ENCODE measurements at regions not wholly inside any gene's neighbourhood (a gene's known extent, or its start where the extent isn't known, plus 50 kb on each side); places are given as distances from the start of the nearest gene placed in this dataset.
A peak's percentile ranks its signal among the peaks of the same experiment; 100 is the strongest.

- no peak overlapping the region for H3K27ac ChIP-seq
- TF ChIP-seq ZFX (IDR thresholded peaks at IDR 0.05; ENCODE audit: borderline replicate concordance): no peak
- TF ChIP-seq, protein P1, sequence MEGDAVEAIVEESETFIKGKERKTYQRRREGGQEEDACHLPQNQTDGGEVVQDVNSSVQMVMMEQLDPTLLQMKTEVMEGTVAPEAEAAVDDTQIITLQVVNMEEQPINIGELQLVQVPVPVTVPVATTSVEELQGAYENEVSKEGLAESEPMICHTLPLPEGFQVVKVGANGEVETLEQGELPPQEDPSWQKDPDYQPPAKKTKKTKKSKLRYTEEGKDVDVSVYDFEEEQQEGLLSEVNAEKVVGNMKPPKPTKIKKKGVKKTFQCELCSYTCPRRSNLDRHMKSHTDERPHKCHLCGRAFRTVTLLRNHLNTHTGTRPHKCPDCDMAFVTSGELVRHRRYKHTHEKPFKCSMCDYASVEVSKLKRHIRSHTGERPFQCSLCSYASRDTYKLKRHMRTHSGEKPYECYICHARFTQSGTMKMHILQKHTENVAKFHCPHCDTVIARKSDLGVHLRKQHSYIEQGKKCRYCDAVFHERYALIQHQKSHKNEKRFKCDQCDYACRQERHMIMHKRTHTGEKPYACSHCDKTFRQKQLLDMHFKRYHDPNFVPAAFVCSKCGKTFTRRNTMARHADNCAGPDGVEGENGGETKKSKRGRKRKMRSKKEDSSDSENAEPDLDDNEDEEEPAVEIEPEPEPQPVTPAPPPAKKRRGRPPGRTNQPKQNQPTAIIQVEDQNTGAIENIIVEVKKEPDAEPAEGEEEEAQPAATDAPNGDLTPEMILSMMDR (IDR thresholded peaks at IDR 0.05): no peak
Observed at GRCh38 chr12:126905752-126906151, 1361.2 kb upstream of the TMEM132C start.

DNA sequence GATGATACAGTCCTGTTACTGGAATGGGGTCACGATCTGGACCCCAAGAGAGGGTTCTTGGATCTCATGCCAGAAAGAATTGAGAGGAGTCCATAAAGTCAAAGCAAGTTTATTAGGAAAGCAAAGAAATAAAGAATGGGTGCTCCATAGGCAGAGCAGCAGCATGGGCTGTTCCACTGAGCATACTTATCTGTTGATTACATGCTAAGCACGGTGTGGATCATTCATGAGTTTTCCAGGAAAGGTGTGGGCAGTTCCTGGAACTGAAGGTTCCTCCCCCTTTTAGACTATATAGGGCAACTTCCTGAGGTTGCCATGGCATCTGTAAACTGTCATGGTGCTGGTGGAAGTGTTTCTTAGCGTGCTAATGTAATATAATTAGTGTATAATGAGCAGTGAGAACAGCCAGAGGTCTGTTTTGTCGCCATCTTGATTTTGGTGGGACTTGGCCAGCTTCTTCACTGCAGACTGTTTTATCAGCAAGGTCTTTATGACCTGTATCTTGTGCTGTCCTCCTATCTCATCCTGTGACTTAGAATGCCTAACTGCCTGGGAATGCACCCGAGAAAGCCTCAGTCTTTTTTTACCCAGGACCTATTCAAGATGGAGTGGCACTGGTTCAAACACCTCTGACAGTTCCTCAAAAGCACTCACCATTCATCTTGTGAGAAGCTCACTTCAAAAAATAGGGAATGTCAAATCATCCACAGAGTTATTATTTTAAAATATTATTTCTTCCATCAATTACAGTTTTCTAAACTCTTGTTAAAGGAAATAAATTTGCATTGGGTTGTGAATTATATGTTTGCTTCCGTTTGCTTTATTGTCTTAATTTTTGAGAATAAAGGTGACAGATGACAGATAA is 1358.8 kb upstream of the TMEM132C start:
- no peak overlapping the region for H3K27ac ChIP-seq
- TF ChIP-seq, protein P1 (IDR thresholded peaks at IDR 0.05): no peak
- TF ChIP-seq ZFX (IDR thresholded peaks at IDR 0.05; ENCODE audit: borderline replicate concordance): no peak

GRCh38 chr12:126908765-126909142 is 1358.2 kb upstream of the TMEM132C start:
- TF ChIP-seq, protein P1 (IDR thresholded peaks at IDR 0.05): no peak
- no peak for TF ChIP-seq ZFX (IDR thresholded peaks at IDR 0.05; ENCODE audit: borderline replicate concordance)

DNA sequence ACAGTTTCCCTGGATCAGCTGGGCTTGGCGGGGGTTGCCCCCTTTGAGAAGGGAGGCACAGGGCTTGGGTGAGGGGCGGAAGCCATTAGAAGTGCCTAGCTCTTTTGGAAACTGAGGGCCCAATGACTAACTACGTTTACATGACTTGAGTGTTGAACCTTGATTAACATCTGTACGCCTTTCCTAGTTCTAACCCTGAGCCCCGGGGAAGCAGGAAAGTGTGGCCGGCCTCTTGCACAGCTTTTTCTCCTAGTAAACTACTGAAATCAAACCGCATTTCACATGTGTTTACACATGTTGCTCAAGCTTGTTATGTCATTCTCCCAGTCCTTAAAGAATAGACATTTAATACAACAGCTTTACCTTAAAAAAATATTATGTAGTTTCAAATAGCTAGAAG is 1356.4 kb upstream of the TMEM132C start:
- no peak overlapping the region for H3K27ac ChIP-seq
- TF ChIP-seq, protein P1 (IDR thresholded peaks at IDR 0.05): no peak
- no peak for TF ChIP-seq ZFX (IDR thresholded peaks at IDR 0.05; ENCODE audit: borderline replicate concordance)

More at GRCh38 chr12:126908765-126909142, 1358.2 kb upstream of the TMEM132C start:
- H3K27ac ChIP-seq: no peak overlapping the region

DNA sequence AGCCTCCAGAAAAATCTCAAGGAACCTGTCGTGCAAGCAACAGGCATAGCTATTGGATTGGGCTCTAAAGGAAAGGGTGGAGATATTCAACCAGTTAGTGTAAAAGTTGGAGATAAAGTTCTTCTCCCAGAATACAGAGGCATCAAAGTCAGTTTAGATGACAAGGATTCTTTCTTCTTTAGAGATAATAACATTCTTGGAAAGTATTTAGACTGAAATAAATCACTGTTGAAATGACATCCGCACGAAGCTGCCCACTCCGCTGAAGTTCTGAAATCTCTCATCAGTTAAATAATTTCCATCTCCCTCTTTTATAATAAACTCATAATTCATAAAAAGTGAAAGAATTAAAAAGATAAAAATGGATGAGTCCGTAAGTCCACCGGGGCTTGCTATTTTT is 1354.9 kb upstream of the TMEM132C start:
- TF ChIP-seq, protein P1 (IDR thresholded peaks at IDR 0.05): no peak
- TF ChIP-seq ZFX (IDR thresholded peaks at IDR 0.05; ENCODE audit: borderline replicate concordance): no peak
- no peak overlapping the region for H3K27ac ChIP-seq

DNA sequence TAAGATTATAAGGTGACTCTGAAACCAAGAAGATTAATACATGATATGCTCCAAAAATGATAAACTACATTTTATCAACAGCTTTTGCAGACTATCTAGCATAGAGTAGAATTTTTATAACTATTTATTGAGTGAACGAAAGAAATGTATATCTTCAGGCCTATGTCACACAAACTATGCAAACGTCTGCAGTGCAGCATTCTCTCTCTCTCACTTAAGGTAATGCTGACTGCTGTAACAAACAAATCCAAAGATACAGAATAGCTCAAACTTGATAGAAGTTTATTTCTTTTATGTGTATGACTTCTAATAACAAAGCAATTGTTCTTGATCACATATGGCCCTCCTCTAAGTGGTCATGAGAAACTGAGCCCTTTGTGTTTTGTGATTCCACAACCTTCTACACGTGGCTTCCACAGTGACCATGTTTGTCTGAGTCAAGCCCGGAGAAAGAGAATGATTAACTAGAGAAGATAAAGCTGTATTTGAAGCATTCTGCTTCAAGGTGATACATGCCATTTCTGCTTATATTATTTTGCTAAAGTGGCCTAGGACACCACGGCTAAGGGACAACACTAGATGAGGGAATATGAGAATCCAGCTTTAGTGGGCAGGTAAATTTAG is 1352.7 kb upstream of the TMEM132C start:
- H3K27ac ChIP-seq: peak overlapping the region; percentile 39
- TF ChIP-seq, protein P1 (IDR thresholded peaks at IDR 0.05): no peak
- TF ChIP-seq ZFX (IDR thresholded peaks at IDR 0.05; ENCODE audit: borderline replicate concordance): no peak

- TF ChIP-seq ZFX (IDR thresholded peaks at IDR 0.05; ENCODE audit: borderline replicate concordance): no peak
- TF ChIP-seq, protein P1 (IDR thresholded peaks at IDR 0.05): no peak
- H3K27ac ChIP-seq: peak overlapping the region; percentile 39
Observed at GRCh38 chr12:126915309-126915708, 1351.7 kb upstream of the TMEM132C start.
